ENCODE measurements at regions not wholly inside any gene's neighbourhood (a gene's known extent, or its start where the extent isn't known, plus 50 kb on each side); places are given as distances from the start of the nearest gene placed in this dataset.

GRCh38 chr18:40447820-40448219, 1507.2 kb upstream of the PIK3C3 start:
- TF ChIP-seq, protein P1, sequence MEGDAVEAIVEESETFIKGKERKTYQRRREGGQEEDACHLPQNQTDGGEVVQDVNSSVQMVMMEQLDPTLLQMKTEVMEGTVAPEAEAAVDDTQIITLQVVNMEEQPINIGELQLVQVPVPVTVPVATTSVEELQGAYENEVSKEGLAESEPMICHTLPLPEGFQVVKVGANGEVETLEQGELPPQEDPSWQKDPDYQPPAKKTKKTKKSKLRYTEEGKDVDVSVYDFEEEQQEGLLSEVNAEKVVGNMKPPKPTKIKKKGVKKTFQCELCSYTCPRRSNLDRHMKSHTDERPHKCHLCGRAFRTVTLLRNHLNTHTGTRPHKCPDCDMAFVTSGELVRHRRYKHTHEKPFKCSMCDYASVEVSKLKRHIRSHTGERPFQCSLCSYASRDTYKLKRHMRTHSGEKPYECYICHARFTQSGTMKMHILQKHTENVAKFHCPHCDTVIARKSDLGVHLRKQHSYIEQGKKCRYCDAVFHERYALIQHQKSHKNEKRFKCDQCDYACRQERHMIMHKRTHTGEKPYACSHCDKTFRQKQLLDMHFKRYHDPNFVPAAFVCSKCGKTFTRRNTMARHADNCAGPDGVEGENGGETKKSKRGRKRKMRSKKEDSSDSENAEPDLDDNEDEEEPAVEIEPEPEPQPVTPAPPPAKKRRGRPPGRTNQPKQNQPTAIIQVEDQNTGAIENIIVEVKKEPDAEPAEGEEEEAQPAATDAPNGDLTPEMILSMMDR (IDR thresholded peaks at IDR 0.05; ENCODE audit: low read depth, low read length, poor library complexity, severe bottlenecking) = no peak
- no peak for TF ChIP-seq EZH2phosphoT487 (IDR thresholded peaks at IDR 0.05; ENCODE audit: borderline replicate concordance, low read length)

Data from DOHH2 (cell line).